ENCODE measurements at regions not wholly inside any gene's neighbourhood (a gene's known extent, or its start where the extent isn't known, plus 50 kb on each side); places are given as distances from the start of the nearest gene placed in this dataset.

- TF ChIP-seq, protein P1, sequence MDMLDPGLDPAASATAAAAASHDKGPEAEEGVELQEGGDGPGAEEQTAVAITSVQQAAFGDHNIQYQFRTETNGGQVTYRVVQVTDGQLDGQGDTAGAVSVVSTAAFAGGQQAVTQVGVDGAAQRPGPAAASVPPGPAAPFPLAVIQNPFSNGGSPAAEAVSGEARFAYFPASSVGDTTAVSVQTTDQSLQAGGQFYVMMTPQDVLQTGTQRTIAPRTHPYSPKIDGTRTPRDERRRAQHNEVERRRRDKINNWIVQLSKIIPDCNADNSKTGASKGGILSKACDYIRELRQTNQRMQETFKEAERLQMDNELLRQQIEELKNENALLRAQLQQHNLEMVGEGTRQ (IDR thresholded peaks at IDR 0.05; ENCODE audit: borderline replicate concordance, low read depth, low read length) = no peak
These were observed 94.8 kb downstream of the TEX29 start (continued) for GRCh38 chr13:111415246-111415645.

DNA sequence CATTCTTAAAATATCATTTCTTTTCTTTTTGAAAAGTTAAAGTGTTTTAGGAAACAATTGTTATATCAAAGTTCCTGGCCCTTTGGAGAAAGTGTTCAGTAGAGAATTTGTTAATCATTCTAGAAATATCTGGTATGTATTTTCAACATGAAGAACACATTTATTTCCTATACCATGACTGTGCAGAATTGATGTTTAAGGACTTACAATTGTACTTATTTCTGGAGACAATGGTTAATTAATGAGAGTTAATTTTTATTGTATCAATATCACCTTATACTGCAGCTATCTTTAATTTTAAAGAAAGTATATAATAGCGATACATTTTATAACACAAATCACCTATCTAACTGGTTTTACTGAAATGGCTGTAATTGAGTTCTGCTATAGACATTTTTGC, 95.3 kb downstream of the TEX29 start:
- Histone ChIP-seq H3K79me2 (ENCODE audit: insufficient read depth) (no peaks in the 10 kb centered on the region), H3K27me3 (ENCODE audit: insufficient read depth) (peaks cover 67% of the 10 kb centered on the region), H3K4me2 (no peak overlapping the region), H3K4me1 (ENCODE audit: control insufficient read depth in 1 of 2, insufficient read depth in 2 of 2, low read depth in 1 of 2, low read length in 1 of 2) (no peaks in the 10 kb centered on the region), H3K9me3 (no peaks in the 10 kb centered on the region), H3K4me3 (ENCODE audit: low read depth in 2 of 2, low read length in 1 of 2) (no peak overlapping the region), H3K9me2 (no peaks in the 10 kb centered on the region), H4K20me1 (ENCODE audit: insufficient read depth) (no peaks in the 10 kb centered on the region), H3F3A (replicated peaks; ENCODE audit: insufficient read depth) (no peaks in the 10 kb centered on the region), H2AFZ (ENCODE audit: low read depth) (no peak overlapping the region), H3K27ac (ENCODE audit: low read depth in 2 of 2, low read length in 1 of 2) (no peak overlapping the region), H3K9ac (no peak overlapping the region), H3K36me3 (replicated peaks in 1 of 2; ENCODE audit: control insufficient read depth in 1 of 2, insufficient read depth in 2 of 2, low read length in 1 of 2) (no peaks in the 10 kb centered on the region)
- no peak for DNase-seq
- CTCF ChIA-PET = no interaction called here
- 69% methylated on average over 1 of the region's 1 CpG for WGBS (ENCODE audit: low lambda C conversion rate)
- POLR2A ChIA-PET = no interaction called here
- TF ChIP-seq RFX5 (IDR thresholded peaks at IDR 0.05; ENCODE audit: low read length) = no peak
- no peak for TF ChIP-seq MEF2A (IDR thresholded peaks at IDR 0.05; ENCODE audit: borderline replicate concordance, low read depth)
- TF ChIP-seq SIN3A (IDR thresholded peaks at IDR 0.05; ENCODE audit: borderline replicate concordance, low read depth, low read length) = no peak
- no peak for TF ChIP-seq FOSL2 (IDR thresholded peaks at IDR 0.05; ENCODE audit: borderline replicate concordance, low read depth)
- TF ChIP-seq, protein P2, sequence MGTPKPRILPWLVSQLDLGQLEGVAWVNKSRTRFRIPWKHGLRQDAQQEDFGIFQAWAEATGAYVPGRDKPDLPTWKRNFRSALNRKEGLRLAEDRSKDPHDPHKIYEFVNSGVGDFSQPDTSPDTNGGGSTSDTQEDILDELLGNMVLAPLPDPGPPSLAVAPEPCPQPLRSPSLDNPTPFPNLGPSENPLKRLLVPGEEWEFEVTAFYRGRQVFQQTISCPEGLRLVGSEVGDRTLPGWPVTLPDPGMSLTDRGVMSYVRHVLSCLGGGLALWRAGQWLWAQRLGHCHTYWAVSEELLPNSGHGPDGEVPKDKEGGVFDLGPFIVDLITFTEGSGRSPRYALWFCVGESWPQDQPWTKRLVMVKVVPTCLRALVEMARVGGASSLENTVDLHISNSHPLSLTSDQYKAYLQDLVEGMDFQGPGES (IDR thresholded peaks at IDR 0.05; ENCODE audit: low read depth, low read length) = no peak
- TF ChIP-seq SMC3 (IDR thresholded peaks at IDR 0.05; ENCODE audit: low read depth, low read length) = no peak
- TF ChIP-seq, protein P3, sequence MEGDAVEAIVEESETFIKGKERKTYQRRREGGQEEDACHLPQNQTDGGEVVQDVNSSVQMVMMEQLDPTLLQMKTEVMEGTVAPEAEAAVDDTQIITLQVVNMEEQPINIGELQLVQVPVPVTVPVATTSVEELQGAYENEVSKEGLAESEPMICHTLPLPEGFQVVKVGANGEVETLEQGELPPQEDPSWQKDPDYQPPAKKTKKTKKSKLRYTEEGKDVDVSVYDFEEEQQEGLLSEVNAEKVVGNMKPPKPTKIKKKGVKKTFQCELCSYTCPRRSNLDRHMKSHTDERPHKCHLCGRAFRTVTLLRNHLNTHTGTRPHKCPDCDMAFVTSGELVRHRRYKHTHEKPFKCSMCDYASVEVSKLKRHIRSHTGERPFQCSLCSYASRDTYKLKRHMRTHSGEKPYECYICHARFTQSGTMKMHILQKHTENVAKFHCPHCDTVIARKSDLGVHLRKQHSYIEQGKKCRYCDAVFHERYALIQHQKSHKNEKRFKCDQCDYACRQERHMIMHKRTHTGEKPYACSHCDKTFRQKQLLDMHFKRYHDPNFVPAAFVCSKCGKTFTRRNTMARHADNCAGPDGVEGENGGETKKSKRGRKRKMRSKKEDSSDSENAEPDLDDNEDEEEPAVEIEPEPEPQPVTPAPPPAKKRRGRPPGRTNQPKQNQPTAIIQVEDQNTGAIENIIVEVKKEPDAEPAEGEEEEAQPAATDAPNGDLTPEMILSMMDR (IDR thresholded peaks at IDR 0.05) = no peak
- no peak for TF ChIP-seq POLR2AphosphoS5 (IDR thresholded peaks at IDR 0.05; ENCODE audit: low read depth, low read length)
- TF ChIP-seq JUND (IDR thresholded peaks at IDR 0.05) = no peak

- no peak overlapping the region for H3K4me2 ChIP-seq
- DNase-seq = no peak
- H3K4me3 ChIP-seq (ENCODE audit: low read depth in 2 of 2, low read length in 1 of 2) = no peak overlapping the region
- H3K79me2 ChIP-seq (ENCODE audit: insufficient read depth) = no peaks in the 10 kb centered on the region
- H3F3A ChIP-seq (replicated peaks; ENCODE audit: insufficient read depth) = no peaks in the 10 kb centered on the region
- ChIA-PET POLR2A (no interaction called here), CTCF (no interaction called here)
- no peaks in the 10 kb centered on the region for H3K9me2 ChIP-seq
- H3K36me3 ChIP-seq (replicated peaks in 1 of 2; ENCODE audit: control insufficient read depth in 1 of 2, insufficient read depth in 2 of 2, low read length in 1 of 2) = no peaks in the 10 kb centered on the region
- H2AFZ ChIP-seq (ENCODE audit: low read depth) = no peak overlapping the region
- H3K27me3 ChIP-seq (ENCODE audit: insufficient read depth) = peaks cover 62% of the 10 kb centered on the region; the same call in 1 of the 2 replicates
- H3K4me1 ChIP-seq (ENCODE audit: control insufficient read depth in 1 of 2, insufficient read depth in 2 of 2, low read depth in 1 of 2, low read length in 1 of 2) = no peaks in the 10 kb centered on the region
- no peak overlapping the region for H3K9ac ChIP-seq
- H4K20me1 ChIP-seq (ENCODE audit: insufficient read depth) = no peaks in the 10 kb centered on the region
- no peaks in the 10 kb centered on the region for H3K9me3 ChIP-seq
- H3K27ac ChIP-seq (ENCODE audit: low read depth in 2 of 2, low read length in 1 of 2) = no peak overlapping the region
- WGBS (ENCODE audit: low lambda C conversion rate) = 10% methylated on average over 6 of the region's 6 CpGs
- TF ChIP-seq FOSL2 (IDR thresholded peaks at IDR 0.05; ENCODE audit: borderline replicate concordance, low read depth) (no peak), TCF12 (IDR thresholded peaks at IDR 0.05) (no peak), GABPA (IDR thresholded peaks at IDR 0.05; ENCODE audit: low read depth) (no peak), EP300 (IDR thresholded peaks at IDR 0.05; ENCODE audit: borderline replicate concordance in 1 of 2, low read depth in 1 of 2, low read length in 1 of 2) (no peak), EZH2phosphoT487 (IDR thresholded peaks at IDR 0.05; ENCODE audit: borderline replicate concordance, low read depth) (no peak)
- TF ChIP-seq, protein P1 (IDR thresholded peaks at IDR 0.05; ENCODE audit: borderline replicate concordance, low read depth, low read length) = no peak
- TF ChIP-seq, protein P2 (IDR thresholded peaks at IDR 0.05; ENCODE audit: low read depth, low read length) = no peak
- TF ChIP-seq, protein P4, sequence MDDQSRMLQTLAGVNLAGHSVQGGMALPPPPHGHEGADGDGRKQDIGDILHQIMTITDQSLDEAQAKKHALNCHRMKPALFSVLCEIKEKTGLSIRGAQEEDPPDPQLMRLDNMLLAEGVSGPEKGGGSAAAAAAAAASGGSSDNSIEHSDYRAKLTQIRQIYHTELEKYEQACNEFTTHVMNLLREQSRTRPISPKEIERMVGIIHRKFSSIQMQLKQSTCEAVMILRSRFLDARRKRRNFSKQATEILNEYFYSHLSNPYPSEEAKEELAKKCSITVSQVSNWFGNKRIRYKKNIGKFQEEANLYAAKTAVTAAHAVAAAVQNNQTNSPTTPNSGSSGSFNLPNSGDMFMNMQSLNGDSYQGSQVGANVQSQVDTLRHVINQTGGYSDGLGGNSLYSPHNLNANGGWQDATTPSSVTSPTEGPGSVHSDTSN (IDR thresholded peaks at IDR 0.05) = no peak
- TF ChIP-seq, protein P5, sequence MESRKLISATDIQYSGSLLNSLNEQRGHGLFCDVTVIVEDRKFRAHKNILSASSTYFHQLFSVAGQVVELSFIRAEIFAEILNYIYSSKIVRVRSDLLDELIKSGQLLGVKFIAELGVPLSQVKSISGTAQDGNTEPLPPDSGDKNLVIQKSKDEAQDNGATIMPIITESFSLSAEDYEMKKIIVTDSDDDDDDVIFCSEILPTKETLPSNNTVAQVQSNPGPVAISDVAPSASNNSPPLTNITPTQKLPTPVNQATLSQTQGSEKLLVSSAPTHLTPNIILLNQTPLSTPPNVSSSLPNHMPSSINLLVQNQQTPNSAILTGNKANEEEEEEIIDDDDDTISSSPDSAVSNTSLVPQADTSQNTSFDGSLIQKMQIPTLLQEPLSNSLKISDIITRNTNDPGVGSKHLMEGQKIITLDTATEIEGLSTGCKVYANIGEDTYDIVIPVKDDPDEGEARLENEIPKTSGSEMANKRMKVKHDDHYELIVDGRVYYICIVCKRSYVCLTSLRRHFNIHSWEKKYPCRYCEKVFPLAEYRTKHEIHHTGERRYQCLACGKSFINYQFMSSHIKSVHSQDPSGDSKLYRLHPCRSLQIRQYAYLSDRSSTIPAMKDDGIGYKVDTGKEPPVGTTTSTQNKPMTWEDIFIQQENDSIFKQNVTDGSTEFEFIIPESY (IDR thresholded peaks at IDR 0.05; ENCODE audit: borderline replicate concordance, low read depth) = no peak
These were observed 97.7 kb downstream of the TEX29 start for GRCh38 chr13:111418101-111418500.

Measured in SK-N-SH (cell line).